GM21717 (cell line): ENCODE measurements at regions not wholly inside any gene's neighbourhood (a gene's known extent, or its start where the extent isn't known, plus 50 kb on each side); places are given as distances from the start of the nearest gene placed in this dataset.
"Not testable (repeated sequence)": the region's sequence is repeated elsewhere in the genome, so short reads cannot be mapped to it uniquely, and the experiment has no call there.

Source experiments
- ATAC-seq: cut with Tn5 transposase; IDR thresholded peaks from one replicate; pipeline ENCODE4 v1.9.1; 2021; ENCODE audit warnings: mild to moderate bottlenecking, moderate library complexity; ENCODE audit not compliant: unreplicated experiment

DNA sequence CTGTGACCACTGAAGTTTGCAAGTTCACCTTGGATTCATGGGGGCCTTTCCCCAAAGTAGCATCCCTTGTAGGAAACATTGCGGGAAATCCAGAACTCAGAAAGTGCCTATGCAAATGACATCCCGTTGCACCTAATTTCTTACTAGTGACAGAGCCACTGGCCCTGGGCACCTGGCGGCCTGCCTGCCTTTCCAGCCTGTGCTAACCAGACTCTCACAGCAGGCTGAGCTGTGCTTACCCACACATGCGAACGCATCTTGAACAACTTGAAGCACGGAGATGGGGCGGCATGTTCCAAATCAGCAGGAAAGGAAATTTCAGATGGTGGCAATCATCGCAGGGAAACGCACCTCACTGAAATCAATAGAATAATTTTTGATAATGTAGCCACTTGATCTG lies 405.8 kb downstream of the TMEM182 start:
- no peak for ATAC-seq

DNA sequence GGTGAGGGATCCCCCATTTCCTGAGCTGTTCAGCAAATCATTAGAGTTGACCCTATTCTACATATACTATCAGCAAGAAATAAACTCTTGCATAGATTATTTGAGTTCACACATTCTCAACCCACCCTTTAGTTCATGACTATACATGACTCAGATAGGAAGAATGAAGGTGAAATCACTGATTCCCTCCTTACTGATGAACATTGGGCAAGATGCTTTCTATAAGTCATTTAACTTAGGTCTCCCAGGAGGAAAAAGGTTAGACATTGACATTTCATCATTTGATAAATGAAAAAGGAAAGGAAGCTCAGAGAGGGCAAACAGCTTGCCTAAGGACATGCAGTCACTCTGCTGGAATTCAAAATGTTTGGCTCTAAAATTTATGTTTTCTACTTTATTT lies 408.0 kb downstream of the TMEM182 start:
- no peak for ATAC-seq

DNA sequence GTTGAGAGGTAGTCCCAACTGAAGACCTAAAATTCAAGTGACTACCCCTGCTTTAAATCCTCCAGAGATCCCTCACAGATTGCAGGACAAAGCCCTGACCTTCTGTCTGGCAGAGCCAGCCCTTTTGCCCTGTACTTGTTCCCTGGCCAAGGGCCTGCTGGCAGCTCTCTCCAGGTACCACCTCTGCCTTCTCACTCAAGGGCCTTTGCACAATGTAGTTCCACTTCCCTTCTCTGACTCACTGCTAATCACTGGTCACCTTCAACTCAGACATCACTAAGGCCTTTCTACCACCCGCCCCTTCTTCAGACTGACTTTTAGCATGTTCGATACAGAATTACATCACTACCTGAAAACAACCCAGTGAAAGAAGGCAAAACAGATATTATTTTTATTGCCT lies 411.0 kb downstream of the TMEM182 start:
- no peak for ATAC-seq

DNA sequence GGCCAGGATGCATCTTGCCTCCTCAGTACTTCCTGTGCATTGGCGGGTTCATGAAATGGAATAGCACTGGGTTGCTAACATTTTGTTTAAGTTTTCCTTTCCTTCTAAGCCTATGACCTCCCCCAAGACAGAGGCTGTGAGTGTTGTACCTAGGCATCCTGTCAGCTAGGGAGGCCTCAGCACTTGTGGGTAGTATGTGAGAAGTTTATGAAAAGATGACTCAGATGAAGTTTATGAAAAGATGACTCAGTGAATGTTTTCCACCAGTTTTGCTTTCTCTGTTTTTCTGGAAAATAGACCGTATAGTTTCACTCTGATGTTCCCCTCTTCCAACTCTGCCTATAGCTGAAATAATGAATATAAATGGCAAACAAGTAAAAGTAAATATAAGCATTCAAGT lies 412.9 kb downstream of the TMEM182 start:
- no peak for ATAC-seq

DNA sequence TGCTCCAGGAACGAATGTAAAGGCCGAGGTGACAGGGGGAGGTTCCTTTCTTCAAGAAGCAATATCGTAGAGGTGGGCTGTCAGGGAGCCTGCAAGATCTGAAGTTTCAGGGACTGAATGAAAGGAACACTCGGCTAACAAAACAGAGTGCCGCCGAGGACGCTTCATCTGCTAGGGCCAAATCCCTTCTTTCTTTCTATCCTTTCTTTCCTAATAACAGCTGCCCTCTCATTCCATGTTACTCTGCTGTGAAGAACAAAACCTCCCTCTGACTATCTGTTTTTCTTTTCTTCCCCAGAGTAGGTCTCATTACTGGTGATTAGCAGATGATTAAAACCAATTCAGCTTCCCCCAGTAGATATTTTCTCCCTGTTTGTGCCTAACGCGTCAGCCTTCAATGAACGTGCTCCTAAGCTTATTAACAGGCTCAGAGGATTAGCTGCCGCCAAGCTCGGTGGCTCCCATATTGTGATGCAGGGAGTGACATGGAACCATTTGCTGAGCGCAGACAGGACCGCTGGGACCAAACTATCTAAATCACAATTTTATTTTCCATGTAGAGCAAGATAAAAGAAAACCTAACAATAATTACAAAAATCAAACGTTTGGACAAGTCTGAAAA lies 414.6 kb downstream of the TMEM182 start:
- ATAC-seq, result no peak

DNA sequence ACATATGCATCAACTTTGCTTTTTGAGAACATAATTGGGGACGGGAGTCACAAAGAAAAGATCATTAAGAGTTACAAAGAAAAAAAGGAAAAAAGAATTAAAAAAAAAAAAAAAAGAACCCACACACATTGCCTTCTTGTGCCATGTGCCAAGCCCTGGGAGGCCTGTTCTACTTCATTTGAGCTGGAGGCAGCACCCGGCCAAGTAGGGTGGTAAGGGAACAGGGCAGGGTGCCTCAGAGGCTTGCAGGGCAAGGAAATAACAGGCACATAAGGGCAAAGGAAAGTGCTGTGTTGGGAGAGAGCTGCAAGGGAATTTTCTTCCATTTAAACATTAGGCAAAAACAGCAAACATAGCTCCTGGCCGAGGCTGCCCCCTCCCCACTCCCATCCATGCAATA lies 418.0 kb downstream of the TMEM182 start:
- no peak for ATAC-seq

DNA sequence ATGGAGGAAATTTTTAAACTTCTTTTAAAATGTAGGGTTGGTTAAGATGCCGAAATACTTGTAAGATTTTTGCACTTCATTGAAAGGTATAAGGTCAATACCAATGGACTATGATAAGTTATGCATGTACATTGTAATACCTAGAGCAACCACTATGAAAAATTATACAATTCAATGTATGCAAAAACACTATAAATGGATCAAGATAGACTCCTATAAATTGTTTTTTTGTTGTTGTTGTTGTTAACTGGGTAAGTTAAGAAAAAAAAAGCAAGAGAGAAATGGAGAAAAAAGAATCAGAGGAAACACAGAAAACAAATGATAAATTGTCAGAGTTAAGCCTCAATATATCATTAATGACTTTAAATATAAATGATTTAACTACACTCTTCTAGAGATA lies 421.2 kb downstream of the TMEM182 start:
- no peak for ATAC-seq

DNA sequence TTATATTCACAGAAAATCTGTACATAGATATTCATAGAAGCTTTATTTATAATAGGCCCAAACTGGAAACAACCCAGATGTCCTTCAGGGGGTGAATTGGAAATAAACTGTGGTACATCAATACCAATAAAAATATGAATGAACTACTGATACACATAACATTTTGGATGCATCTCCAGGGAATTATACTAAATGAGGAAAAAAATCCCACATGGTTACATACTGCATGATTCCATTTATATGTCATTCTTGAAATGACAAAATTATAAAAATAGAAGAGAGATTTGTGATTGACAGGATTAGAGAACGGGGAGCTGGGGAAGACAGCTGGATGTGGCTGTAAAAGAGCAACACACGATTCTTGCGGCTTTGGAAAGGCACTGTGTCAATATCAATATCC lies 435.0 kb downstream of the TMEM182 start:
- ATAC-seq, result no peak

DNA sequence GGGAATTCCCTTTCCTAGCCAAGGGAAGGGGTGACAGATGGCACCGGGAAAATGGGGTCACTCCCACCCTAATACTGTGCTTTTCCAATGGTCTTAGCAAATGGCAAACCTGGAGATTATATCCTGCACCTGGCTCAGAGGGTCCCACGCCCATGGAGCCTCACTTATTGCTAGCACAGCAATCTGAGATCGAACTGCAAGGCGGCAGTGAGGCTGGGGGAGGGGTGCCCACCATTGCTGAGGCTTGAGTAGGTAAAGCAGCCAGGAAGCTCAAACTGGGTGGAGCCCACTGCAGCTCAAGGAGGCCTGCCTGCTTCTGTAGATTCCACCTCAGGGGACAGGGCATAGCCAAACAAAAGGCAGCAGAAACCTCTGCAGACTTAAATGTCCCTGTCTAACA lies 438.9 kb downstream of the TMEM182 start:
- not testable (repeated sequence) for ATAC-seq

DNA sequence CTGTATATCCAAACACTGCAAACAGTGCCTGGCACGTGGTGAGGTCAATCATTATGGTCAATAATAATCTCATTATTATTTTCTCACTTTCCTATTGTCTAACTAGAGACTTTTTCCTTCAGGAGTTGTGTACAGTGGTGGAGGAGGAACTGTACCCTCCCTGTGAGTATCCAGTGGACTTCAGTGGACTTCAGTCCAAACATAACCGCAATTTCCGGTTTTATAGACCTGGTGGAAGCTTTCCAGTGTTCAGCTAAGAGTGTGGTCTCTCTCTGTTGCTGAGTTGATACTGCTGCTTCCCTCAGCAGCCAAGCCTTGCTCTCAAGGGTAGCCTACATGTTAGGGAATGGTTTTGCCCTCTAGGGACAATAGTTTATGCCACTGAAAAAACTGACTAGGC lies 447.1 kb downstream of the TMEM182 start:
- ATAC-seq, result no peak

DNA sequence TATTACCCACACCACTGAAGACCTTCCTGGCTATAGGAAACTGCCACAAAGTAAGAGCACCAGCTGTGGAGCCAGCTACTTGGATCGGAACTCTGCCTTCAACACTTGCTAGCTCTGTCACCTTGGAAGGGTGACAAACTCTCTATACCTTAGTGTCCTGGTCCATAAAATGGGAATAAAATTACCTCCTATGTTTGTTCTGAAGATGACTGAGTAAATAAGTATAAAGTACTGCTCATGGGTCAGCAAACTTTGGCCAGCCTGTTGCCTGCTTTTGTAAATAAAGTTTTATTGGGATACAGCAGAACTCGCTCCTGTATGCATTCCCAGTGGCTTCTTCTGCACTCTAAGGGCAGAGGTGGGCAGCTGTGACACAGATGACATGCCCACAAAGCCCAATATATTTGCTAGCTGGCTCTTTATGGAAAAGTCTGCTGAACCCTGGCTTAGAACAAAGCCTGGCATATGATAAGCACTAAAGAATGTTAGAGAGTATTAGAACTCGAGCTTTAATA lies 451.3 kb downstream of the TMEM182 start:
- ATAC-seq, result no peak

DNA sequence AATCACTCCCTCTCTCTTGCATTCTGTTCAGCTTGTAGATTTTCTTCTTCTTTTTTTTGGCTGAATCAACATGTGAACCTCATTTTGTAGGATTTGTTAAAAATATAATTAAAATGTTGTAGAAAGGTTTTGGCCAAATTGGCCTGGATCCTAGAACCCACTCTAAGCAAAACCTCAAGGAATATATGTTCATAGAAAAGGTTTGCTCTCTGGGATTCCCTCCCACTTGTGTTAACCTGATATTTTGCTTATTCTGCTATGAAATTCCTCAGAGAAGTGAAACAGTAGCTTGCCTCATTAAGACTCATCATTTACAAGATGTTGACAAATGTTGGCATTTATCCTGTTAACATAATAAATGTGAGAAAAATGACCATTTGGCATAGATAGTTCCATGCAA lies 456.7 kb downstream of the TMEM182 start:
- no peak for ATAC-seq

DNA sequence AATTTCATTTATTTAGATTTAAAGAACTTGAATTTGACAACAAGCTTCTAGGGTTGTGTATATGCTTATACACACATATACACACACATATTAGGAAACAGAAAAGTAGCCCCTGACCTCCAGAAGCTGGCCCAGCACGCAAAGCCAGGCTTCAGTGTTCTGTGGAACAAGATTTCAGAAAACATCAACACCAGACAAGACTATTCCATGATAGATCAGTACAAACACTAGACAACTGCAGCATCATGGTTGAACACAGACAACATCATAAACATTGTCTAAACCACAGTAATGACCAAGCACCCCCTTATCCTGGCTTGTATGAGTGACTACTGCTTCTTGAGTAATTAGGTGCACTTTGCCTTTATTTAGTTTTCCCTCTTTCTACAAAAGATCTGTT lies 457.6 kb downstream of the TMEM182 start:
- ATAC-seq, result no peak

DNA sequence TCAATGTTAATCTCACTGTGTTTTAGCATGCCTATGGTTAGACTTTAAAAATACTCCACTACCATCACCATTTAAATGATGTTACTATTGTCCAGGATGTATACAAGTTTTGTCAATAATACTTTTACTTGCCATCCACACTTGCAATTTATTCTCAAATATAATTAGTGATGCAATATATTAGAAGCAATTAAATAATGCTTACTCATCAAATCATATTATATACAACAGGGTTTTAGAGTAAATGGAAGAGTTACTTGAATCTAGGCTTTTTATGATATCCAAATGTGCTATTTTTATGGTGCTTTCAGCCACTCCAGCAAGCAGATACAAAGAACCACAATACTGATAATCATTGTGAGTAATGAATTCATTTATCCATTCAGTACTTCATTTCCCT lies 461.1 kb downstream of the TMEM182 start:
- ATAC-seq, result no peak

DNA sequence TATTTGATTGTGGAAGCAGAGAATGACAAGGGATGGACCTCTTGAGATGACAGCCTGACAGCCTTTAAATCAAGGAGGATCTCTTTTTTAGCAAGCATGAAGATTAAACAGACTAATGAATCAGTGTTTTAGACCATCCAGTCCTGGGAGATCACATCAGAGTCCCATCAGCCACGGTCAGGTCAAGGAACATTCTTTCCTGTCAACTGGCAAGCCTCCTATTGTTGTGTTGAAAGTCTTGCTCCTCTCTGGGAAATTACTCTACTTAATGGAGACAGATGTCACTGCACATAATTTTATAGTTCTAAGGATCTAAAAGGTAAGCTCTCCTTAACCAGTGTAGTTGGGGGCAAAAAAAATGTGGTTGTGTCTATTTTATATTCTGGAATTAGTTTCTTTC lies 469.0 kb downstream of the TMEM182 start:
- no peak for ATAC-seq

DNA sequence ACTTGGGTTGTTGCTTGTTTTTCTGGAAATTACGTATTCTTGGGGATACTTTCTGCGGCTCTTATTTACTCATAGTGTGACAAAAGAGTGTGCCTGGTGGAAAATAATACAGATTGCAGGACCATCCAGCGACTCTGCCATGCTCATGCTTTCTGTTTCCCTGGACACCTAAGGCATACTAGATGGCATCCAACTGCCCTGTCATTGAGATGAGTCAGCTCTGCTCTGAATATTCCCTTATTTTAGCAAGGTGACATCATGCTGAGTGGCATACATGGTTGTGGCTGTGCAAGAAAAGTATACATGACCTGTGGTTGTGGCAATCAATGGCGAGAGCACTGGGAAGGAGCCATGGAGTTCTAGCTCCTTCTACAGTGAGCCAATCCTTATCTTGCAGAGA lies 471.0 kb downstream of the TMEM182 start:
- no peak for ATAC-seq

DNA sequence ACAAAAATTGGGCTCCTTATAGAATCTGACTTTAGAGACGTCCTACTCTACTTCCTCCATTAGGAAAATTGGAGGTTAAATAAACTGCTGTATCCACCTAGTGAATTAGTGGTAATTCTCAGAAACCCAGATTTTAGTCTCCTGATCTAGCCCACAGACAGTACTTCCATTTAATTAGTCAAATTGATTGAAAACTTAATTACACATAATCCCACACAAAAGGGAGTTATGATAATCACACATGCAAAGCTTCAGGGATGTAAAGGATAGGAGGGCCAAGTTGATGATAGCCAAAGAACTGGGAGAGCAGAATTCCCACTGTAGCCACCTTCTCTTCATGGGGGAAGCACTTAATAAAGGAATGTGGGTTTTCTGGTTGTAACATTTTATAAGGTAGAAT lies 471.9 kb downstream of the TMEM182 start:
- ATAC-seq, result no peak

DNA sequence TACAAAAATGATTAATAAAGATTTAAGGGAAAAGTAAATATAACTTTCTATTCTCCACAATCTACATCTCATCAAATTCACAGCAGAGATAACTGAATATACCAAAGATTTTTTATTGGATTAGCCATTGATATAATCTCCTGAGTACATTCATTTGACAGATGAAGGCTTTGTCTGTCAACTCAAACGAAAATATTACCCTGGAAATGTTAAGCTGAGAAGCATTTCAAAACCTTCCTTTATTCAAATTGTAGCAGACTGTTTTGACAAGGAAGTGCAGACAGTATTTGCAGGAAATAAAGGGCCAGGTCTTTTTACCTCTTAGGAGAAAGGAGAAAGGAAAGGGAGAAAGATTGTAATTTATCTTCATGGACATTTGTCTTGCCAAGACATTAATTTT lies 473.5 kb downstream of the TMEM182 start:
- ATAC-seq, result no peak

DNA sequence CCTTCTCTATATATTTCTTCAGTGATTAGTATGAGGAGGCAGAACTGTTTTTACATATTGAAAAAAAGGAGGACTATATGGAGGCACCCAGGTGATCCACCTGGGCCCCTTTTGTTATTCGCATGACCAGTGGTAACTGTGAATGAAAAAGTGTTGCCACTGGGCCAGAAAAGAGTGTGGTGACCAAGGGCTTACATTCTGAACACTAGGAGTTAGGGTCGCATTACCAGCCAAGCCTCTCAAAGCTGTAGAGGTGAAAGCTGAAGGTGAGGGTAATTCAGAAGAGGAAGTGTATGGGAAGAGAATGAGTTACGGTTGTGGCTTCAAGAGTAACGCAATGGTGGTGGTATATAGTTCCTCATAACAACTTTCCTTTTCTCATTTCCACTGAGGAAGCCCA lies 487.6 kb downstream of the TMEM182 start:
- ATAC-seq, result no peak

DNA sequence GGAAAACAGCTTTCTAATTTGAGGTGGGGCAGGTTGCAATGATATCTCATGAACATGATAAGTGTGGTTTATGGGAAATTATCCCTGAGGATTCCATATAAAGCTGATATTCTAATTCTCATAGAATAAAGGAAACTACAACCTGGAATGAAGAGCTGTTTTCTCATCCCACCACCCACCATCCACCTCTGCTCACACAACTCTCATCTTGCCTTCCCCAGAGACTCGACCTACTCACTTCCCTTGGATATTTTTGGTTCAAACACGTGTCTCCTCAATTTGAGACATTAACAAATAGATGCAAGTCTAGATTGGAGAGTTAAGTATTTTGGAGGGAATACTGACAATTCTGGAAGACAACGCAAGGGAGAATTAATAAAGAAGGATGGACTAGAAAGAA lies 490.9 kb downstream of the TMEM182 start:
- no peak for ATAC-seq

DNA sequence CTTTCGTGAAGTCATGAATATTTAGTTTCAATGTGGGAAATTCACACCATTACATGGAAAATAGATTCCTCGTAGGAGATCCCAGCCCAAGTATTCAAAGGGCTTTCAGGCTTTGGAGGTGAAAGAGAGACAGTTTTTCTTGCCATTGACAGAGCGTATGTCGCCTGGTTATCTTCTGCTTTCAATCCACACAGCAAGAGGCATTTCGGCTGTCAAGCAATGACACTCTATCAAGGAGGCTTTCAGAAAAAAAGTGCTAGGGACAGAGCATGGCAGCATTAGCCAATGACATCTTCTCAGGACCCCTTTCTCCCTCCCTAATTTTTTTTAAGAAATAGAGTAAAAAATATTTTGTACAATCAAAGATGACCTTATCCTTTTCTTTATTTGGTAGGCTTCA lies 492.8 kb downstream of the TMEM182 start:
- ATAC-seq, result no peak

DNA sequence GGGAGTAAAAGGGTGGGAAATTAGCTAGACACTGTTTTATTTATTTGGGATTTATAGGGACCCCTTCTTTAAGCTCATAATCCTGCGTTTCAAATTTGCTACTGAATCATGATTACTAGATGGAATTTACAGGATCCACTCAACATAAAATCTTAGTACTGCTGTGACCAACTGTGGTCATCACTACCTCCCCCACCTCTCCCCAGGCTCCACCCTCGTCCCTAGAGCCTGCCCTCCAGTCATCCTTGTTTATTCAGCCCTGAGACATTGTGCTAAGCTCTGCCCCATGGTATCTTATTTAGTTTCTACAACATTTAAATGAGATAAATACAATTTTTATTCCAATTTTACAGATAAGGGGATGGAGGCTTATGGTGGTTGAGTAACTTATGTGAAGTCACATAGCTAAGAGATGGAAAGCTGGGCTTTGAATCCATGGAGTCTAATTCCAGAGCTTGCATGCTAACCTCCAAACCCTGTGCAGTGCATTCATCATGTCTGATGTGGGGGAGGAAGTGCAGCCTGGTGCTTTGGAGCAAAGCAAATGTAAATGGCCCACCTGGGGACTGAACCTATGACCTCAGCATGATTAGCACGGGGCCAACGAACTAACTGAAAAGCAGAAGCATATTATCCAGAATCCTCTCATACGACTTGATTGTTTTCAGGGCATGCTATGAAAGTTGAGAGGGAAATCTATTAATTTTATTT lies 502.4 kb downstream of the TMEM182 start:
- no peak for ATAC-seq

DNA sequence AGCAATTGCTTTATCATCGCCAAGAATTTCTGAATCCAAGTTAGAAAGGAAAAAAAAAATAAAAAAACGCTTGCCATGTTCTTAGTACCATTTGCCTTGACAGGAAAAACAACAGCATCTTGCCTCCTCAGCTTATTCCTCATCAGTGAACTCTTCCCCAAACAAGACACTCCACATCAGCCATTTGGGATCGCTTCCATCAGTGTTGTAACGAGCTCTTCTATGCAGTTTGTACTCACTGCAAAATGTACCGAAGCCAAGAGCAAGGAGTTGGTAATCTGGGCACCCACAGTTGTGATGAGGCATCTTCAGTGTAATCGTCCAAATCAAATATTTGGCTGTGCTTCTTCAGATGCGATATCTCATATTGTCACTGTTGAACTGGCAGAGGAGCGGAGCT lies 503.7 kb downstream of the TMEM182 start:
- ATAC-seq, result no peak
